Spinal cord (tissue), 9 donors: ENCODE measurements at regions not wholly inside any gene's neighbourhood (a gene's known extent, or its start where the extent isn't known, plus 50 kb on each side); places are given as distances from the start of the nearest gene placed in this dataset.
"Not testable (repeated sequence)": the region's sequence is repeated elsewhere in the genome, so short reads cannot be mapped to it uniquely, and the experiment has no call there.

ENCODE experiments used
- DNase-seq, 6 donors: peaks; one replicate each; pipeline versions ENCODE4 v3.0.0 to v3.0.0-alpha.2; 2013 to 2015; ENCODE audit warnings: low spot score in 6 of 6, low read depth in 4 of 6
- H3K27ac ChIP-seq: one replicate; pipeline ENCODE4 v1.5.1; 2013; ENCODE audit warnings: low read depth, low read length, control low read depth
- H3K27me3 ChIP-seq: one replicate; pipeline ENCODE4 v1.6.1; 2013; ENCODE audit warnings: low read length; ENCODE audit not compliant: control insufficient read depth, insufficient read depth
- H3K36me3 ChIP-seq: one replicate; pipeline ENCODE4 v1.6.1; 2013; ENCODE audit warnings: low read length; ENCODE audit not compliant: control insufficient read depth, insufficient read depth
- H3K4me1 ChIP-seq: one replicate; pipeline ENCODE4 v1.6.1; 2013; ENCODE audit warnings: low read length; ENCODE audit not compliant: control insufficient read depth, insufficient read depth
- H3K4me3 ChIP-seq: one replicate; pipeline ENCODE4 v1.5.1; 2013; ENCODE audit warnings: low read depth, low read length, control low read depth
- H3K9me3 ChIP-seq: one replicate; pipeline ENCODE4 v1.6.1; 2013; ENCODE audit warnings: low read length; ENCODE audit not compliant: control insufficient read depth, insufficient read depth
- WGBS: methylation state at CpG from one replicate; pipeline ENCODE4 v1.1.5; 2013; ENCODE audit warnings: missing lambda C conversion rate; ENCODE audit not compliant: insufficient coverage; 5-methylcytosine and 5-hydroxymethylcytosine counted together
- donor health status: healthy.

DNA sequence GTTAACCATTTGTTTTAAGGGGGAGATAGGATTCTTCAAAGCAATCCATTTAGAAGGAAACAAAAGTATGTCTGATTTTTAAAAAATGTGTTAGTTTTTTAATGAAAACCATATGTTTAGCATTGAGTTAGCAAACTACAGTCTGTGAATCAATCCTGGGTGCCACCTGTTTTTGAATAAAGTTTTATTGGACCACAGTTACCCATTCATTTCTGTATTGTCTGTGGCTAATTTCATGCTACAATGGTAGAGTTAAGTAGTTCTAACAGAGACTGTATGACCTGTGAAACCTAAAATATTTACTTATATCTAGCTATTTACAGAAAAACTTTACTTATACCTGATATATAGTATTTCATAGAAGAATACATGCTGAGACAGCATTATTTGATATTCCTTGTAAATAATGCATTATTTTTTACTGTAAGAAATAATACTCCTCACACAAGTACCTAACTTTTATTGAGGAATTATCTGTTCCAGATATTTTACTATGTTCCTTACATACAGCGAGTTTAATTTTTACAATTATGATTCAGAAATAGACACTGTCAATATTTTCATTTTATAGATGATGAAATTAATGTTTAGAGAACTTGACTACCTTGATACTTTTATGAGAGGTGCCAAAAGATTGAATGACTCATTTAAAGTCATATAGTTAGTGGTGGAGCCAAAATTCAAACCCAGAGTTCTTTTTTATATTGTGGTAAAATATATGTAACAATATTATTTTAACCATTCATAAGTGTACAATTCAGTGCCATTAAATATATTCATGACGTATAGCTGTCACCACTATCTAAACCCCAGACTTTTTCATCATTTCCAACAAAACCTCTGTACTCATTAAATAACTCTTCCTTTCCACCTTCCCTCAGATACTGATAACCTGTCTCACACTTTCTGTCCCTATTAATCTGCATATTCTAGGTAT, 122.0 kb downstream of the GLUD2 start:
- 73% methylated on average over 1 of the region's 2 CpGs for WGBS
- no peak for DNase-seq
- H3K27me3 ChIP-seq, result no peaks in the 10 kb centered on the region

DNA sequence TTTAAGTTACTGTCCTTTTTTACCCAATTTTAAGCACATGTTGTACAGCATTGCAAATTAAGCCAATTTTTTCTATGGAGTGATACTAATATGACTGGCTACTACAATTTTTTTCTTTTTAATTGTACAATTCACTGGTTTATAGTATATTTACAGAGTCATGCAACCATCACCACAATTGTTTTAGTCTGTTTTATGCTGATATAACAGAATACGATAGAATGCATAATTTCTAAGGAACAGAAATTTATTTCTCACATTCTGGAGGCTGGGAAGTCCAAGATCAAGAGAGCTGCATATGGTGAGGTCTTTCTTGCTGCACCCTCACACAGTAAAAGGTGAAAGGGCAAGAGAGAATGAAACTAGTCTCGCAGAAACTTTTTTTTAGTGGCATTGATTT, 125.3 kb downstream of the GLUD2 start:
- H3K4me3 ChIP-seq, result no peak overlapping the region
- H3K27me3 ChIP-seq, result no peaks in the 10 kb centered on the region
- H3K27ac ChIP-seq, result no peak overlapping the region
- H3K4me1 ChIP-seq, result no peaks in the 10 kb centered on the region
- no peak for DNase-seq
- H3K9me3 ChIP-seq, result peaks cover 2% of the 10 kb centered on the region
- WGBS, result no CpG with 5 or more reads among the region's 2 CpGs
- H3K36me3 ChIP-seq, result no peaks in the 10 kb centered on the region

More for the DNA sequence above, 122.0 kb downstream of the GLUD2 start:
- Histone ChIP-seq H3K4me1 (no peaks in the 10 kb centered on the region), H3K4me3 (no peak overlapping the region), H3K36me3 (no peaks in the 10 kb centered on the region), H3K9me3 (no peaks in the 10 kb centered on the region), H3K27ac (no peak overlapping the region)

DNA sequence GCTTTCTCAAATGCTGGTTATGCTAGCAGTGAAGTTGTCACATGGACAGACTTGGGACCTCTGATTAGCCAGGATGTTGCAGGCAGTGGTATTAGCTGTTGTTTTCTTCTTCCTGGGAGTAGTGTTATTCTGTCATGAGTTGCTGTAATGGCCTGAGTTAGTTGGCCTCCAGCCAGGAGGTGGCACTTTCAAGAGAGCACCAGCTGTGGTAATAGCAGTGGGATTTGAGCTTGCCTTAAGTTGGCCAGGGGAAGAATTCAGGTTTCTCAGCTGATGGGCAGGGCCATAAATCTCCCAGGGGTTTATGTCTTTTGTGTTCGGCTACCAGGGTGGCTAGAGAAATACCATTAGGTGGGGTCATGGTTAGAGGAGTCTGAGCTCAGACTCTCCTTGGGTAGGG, 132.6 kb downstream of the GLUD2 start:
- 46% methylated on average over 1 of the region's 1 CpG for WGBS
- Histone ChIP-seq H3K27me3 (no peaks in the 10 kb centered on the region), H3K4me1 (no peaks in the 10 kb centered on the region)

DNA sequence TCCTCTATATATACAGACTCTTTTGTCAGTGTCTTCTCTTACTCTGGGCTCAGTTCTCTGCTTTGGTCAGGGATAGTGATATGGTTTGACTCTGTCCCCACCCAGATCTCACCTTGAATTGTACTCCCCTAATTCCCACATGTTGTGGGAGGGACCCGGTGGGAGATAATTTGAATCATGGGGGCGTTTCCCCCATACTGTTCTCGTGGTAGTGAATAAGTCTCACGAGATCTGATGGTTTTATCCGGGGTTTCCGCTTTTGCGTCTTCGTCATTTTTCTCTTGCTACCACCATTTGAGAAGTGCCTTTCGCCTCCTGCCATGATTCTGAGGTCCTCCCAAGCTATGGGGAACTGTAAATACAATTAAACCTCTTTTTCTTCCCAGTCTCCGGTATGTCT, 144.4 kb downstream of the GLUD2 start:
- H3K36me3 ChIP-seq, result no peaks in the 10 kb centered on the region
- WGBS, result 82% methylated on average over 8 of the region's 10 CpGs
- H3K9me3 ChIP-seq, result no peaks in the 10 kb centered on the region
- H3K4me3 ChIP-seq, result no peak overlapping the region
- DNase-seq, result no peak
- H3K4me1 ChIP-seq, result no peaks in the 10 kb centered on the region
- H3K27ac ChIP-seq, result no peak overlapping the region
- no peaks in the 10 kb centered on the region for H3K27me3 ChIP-seq

More for the DNA sequence above, 132.6 kb downstream of the GLUD2 start:
- H3K36me3 ChIP-seq, result no peaks in the 10 kb centered on the region
- no peak overlapping the region for H3K4me3 ChIP-seq
- H3K9me3 ChIP-seq, result peaks cover 2% of the 10 kb centered on the region
- no peak overlapping the region for H3K27ac ChIP-seq
- DNase-seq, result no peak

DNA sequence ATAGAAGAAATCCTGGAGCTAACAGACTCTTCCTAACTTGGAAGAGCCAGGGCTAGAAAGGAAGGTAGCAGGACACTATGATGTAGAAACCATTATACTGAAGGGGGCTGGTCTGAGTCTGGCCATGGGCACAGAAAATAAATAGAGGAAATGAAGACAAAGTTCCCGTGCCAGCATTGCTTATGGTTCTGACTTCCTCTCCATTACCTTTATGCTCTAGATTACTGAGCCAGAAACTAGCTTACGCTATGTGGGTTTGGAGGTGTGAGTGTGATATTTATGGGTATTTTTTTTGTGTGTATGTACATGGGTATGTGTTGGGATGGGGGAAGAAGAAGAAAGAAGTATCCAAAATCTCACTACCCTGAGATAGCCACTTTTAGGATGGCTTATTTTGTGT, 148.3 kb downstream of the GLUD2 start:
- Histone ChIP-seq H3K27me3 (no peaks in the 10 kb centered on the region), H3K4me1 (no peaks in the 10 kb centered on the region), H3K9me3 (no peaks in the 10 kb centered on the region), H3K36me3 (no peaks in the 10 kb centered on the region), H3K27ac (no peak overlapping the region), H3K4me3 (no peak overlapping the region)
- no CpG with 5 or more reads among the region's 2 CpGs for WGBS
- no peak for DNase-seq

DNA sequence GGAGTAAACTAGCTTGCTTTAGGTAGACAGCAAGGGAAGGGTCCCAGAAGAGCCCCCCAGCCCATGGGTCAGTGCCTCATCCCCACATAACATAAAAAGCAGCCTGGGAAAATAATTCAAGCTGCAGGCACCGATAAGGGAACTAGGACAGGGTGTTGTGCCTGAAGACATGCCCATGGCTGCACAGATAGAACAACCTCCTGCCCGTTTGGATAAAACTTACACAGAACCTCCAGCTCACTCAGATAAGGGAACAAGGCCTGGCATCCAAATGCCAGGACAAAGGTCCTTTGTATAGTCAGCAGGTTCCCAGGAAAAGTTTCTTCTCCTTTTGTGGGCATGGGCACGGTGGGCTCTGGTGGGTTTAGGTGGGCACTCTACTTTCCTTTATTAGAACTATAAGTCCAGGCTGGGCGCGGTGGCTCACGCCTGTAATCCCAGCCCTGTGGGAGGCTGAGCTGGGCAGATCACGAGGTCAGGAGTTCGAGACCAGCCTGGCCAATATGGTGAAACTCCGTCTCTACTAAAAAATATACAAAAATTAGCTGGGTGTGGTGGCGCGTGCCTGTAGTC, 149.5 kb downstream of the GLUD2 start:
- WGBS, result 82% methylated on average over 5 of the region's 11 CpGs
- not testable (repeated sequence) for H3K4me1 ChIP-seq, H3K36me3 ChIP-seq, H3K9me3 ChIP-seq, H3K4me3 ChIP-seq, H3K27me3 ChIP-seq, H3K27ac ChIP-seq, DNase-seq

DNA sequence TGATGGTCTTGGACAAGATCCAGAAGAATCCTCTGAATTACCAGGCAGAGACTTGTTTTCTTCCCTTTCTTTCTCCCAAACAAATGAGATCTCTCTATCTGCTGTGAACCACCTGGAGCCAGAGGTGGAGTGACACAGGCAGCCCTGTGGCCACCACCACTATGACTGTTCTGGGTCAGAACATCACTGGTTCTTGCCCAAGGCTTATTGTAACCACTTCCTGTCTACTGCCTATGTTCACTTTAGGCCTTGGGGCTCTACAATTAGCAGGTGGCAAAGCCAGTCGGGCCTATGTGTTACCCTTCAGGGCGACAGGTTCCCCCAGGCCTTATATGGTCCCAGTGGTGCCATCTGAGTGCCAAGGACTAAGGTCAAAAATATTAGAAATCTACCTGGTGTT, 161.2 kb downstream of the GLUD2 start:
- H3K4me1 ChIP-seq, result no peaks in the 10 kb centered on the region
- no peaks in the 10 kb centered on the region for H3K27me3 ChIP-seq
- no peak overlapping the region for H3K4me3 ChIP-seq
- no peak for DNase-seq
- WGBS, result 35% methylated on average over 2 of the region's 2 CpGs
- no peaks in the 10 kb centered on the region for H3K36me3 ChIP-seq
- H3K27ac ChIP-seq, result no peak overlapping the region
- no peaks in the 10 kb centered on the region for H3K9me3 ChIP-seq

DNA sequence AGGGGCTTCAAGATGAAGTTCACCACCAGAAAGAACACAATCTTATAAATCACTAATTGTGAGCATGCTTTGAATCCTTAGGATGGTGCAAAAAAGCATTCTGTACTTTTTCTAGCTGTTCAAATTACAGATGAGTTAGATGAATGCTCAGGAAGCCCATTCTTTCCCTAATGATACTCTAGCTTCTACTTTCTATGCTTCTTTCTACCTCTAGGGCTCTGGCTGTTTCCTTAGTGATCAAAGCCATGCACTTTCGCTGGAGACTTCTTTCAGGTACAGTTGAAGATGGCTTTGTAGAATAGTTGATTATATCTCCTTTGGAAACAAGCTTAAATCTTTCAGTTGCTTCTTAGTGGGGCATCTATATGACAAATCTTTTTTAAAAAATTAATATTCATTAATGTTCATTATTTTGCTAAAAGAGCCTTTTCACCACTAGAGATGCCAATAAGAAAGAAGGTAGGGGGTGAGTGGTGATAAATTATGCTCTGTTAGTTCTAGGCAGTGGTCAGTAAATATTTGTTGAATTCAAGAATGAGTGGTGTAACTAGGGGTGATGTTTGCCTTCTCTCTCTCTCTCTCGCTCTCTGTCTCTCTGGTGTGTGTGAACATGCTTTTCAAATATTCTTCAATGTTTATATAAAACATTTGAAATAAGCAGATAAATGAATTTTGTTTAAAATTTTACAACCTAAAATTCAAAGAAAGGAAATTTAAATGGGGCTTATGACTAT, 169.4 kb downstream of the GLUD2 start:
- no CpG with 5 or more reads among the region's 2 CpGs for WGBS
- Histone ChIP-seq H3K27me3 (no peaks in the 10 kb centered on the region), H3K9me3 (no peaks in the 10 kb centered on the region), H3K27ac (no peak overlapping the region), H3K4me3 (no peak overlapping the region), H3K4me1 (no peaks in the 10 kb centered on the region), H3K36me3 (no peaks in the 10 kb centered on the region)
- DNase-seq, result peak in 1 of 6 donors; percentile 25

DNA sequence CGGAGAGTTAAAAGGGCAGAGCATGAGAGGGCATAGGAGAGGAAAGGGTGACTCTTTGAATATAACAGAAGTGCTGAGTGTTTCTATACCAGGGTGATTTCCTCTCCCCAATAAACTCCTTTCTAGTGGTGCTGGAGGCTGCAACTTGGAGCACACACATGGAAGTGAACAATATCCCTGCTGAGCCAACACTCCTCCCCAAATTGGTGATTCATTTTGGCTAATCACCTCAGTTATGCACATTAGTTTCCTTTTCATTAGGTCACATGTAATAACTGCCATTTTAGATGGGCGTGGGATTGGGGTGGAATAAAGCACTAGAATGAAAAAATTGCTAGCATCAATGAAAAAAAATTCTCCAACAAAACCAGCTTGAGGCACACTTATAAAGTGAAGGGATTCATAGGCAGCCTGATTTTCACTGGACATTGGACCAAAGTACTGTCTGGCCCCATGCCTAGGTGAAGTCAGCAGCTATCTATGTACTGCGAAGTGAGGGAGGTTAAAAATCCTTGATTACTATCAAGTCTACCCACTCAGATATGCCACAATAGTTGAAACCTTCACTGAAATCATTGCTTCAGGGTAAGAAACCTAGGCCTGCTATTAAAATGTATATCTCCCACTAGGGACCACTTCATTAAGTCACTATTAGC, 174.0 kb downstream of the GLUD2 start:
- WGBS, result no CpG with 5 or more reads among the region's 3 CpGs
- Histone ChIP-seq H3K4me3 (no peak overlapping the region), H3K36me3 (no peaks in the 10 kb centered on the region), H3K27me3 (no peaks in the 10 kb centered on the region), H3K4me1 (no peaks in the 10 kb centered on the region), H3K27ac (no peak overlapping the region), H3K9me3 (no peaks in the 10 kb centered on the region)
- no peak for DNase-seq
